NB4 (cell line): ENCODE measurements at regions not wholly inside any gene's neighbourhood (a gene's known extent, or its start where the extent isn't known, plus 50 kb on each side); places are given as distances from the start of the nearest gene placed in this dataset.

ENCODE experiments used
- DNase-seq: peaks from one replicate; pipeline ENCODE4 v3.0.0; 2010; ENCODE audit warnings: low read depth
- H3K4me3 ChIP-seq: one replicate; pipeline ENCODE4 v1.5.1; 2011; ENCODE audit warnings: mild to moderate bottlenecking, low read depth, low read length, moderate library complexity
- CTCF ChIP-seq: IDR thresholded peaks from one replicate; pipeline ENCODE4 v1.5.1; 2012; ENCODE audit warnings: low read depth, low read length
- MYC ChIP-seq: IDR thresholded peaks from 2 replicates; pipeline ENCODE4 v1.6.1; 2011; ENCODE audit warnings: low read depth, low read length
- POLR2A ChIP-seq: IDR thresholded peaks from 2 replicates; pipeline ENCODE4 v1.6.1; 2011; ENCODE audit warnings: mild to moderate bottlenecking; ENCODE audit not compliant: insufficient read length; ENCODE audit errors: extremely low read depth
- TF ChIP-seq, protein P1 (sequence below): IDR thresholded peaks from 2 replicates; pipeline ENCODE4 v1.6.1; 2011; ENCODE audit warnings: low read depth, low read length

- no peak overlapping the region for H3K4me3 ChIP-seq
- DNase-seq, result no peak
- TF ChIP-seq, protein P1, sequence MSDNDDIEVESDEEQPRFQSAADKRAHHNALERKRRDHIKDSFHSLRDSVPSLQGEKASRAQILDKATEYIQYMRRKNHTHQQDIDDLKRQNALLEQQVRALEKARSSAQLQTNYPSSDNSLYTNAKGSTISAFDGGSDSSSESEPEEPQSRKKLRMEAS, result no peak
- TF ChIP-seq POLR2A (no peak), MYC (no peak), CTCF (no peak)
These were observed 119.4 kb upstream of the PUM3 start for GRCh38 chr9:2963307-2963706.

GRCh38 chr9:2962471-2963172 lies 118.7 kb upstream of the PUM3 start:
- no peak for TF ChIP-seq MYC
- TF ChIP-seq, protein P1, result no peak
- TF ChIP-seq CTCF, result no peak
- TF ChIP-seq POLR2A, result no peak
- no peak for DNase-seq
- H3K4me3 ChIP-seq, result no peak overlapping the region

DNA sequence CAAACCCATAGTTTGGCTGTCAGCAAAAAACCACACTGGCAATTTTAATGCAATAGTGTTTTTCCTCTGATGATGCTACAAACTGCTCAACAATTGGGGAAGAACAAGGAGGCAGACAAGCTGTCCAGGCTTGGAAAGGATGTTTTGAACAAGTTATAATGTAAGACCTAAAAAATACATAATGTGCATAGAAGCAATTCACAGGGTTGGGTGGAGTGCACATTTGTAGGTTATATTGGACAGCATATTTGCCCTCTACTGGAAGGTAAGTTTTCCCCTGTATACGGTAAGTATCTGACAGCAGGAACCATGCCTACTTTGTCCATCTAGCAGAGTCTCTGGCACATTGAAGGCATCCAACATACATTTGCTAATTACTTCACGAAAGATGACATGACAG lies 114.3 kb upstream of the PUM3 start:
- no peak for DNase-seq
- no peak overlapping the region for H3K4me3 ChIP-seq
- TF ChIP-seq CTCF (no peak), POLR2A (no peak), MYC (no peak)
- TF ChIP-seq, protein P1, result no peak

GRCh38 chr9:2957656-2958200 lies 113.8 kb upstream of the PUM3 start:
- H3K4me3 ChIP-seq, result no peak overlapping the region
- no peak for DNase-seq
- TF ChIP-seq POLR2A (no peak), CTCF (no peak), MYC (no peak)
- TF ChIP-seq, protein P1, result no peak

- DNase-seq, result no peak
- no peak for TF ChIP-seq MYC
- no peak for TF ChIP-seq POLR2A
- TF ChIP-seq, protein P1, result no peak
- no peak for TF ChIP-seq CTCF
These were observed 111.7 kb upstream of the PUM3 start for GRCh38 chr9:2955575-2955974.

More at GRCh38 chr9:2955575-2955974, 111.7 kb upstream of the PUM3 start:
- H3K4me3 ChIP-seq, result no peak overlapping the region
